Testis (tissue), 2 donors: ENCODE measurements at regions not wholly inside any gene's neighbourhood (a gene's known extent, or its start where the extent isn't known, plus 50 kb on each side); places are given as distances from the start of the nearest gene placed in this dataset.

ENCODE experiments used
- DNase-seq: peaks from one replicate; pipeline ENCODE4 v3.0.0-alpha.2; 2019
- H3K27ac ChIP-seq, 2 donors: fragments of 200-600 bp; sonication (generic); one replicate each; pipeline ENCODE4 v1.5.1; 2019
- H3K27me3 ChIP-seq: fragments of 200-600 bp; sonication (generic); one replicate; pipeline ENCODE4 v1.5.1; 2019
- H3K36me3 ChIP-seq: fragments of 200-600 bp; sonication (generic); one replicate; pipeline ENCODE4 v1.5.1; 2017; ENCODE audit warnings: low read depth; ENCODE audit errors: missing control alignments
- H3K4me1 ChIP-seq: fragments of 200-600 bp; sonication (generic); one replicate; pipeline ENCODE4 v1.5.1; 2019
- H3K4me3 ChIP-seq, 2 donors: fragments of 200-600 bp; sonication (generic); one replicate each; pipeline ENCODE4 v1.5.1; 2017 to 2019
- H3K9me3 ChIP-seq: fragments of 200-600 bp; sonication (generic); one replicate; pipeline ENCODE4 v1.5.1; 2017
- POLR2A ChIP-seq: fragments of 450-650 bp; IDR thresholded peaks from one replicate; pipeline ENCODE4 v1.6.1; 2017; ENCODE audit warnings: antibody characterized with exemption, mild to moderate bottlenecking, moderate library complexity
- WGBS, 2 donors: methylation state at CpG; one replicate each; pipeline ENCODE4 v1.1.5; 2018; 5-methylcytosine and 5-hydroxymethylcytosine counted together
- intact Hi-C: fragments of 100-400 bp; cut with DNase I; formaldehyde crosslinking; loops from one replicate; pipeline ENCODE4 v1.15.1; 2023; ENCODE audit warnings: low total_unique reads
- TF ChIP-seq, protein P1 (sequence below), 3 experiments: fragments of 450-650 bp in 2 of 3; fragments of 200-600 bp in 1 of 3; sonication (generic) in 1 of 3; IDR thresholded peaks; one replicate each; pipeline ENCODE4 v1.5.1; 2016 to 2019; ENCODE audit warnings: antibody characterized with exemption in 3 of 3, mild to moderate bottlenecking in 2 of 3, moderate library complexity in 1 of 3

DNA sequence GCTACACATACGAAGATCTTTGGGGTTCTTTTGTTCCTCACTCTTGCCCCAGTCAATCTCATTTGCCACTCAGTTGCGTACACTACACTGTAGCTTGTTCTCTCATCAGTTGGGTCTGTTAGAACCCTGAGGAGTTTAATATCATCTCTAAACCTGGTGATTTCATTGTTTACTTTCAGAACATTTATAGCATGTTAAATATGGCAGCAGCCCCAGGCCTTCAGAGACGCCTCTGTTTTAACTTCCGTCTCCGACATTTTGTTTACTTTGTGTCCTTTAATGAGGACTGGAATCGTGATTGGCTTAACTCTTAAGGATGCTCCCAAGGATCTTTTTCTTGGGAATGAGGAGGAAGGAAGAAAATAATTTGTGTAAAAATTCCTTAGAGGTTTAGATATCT lies 510.1 kb downstream of the NR2F1-AS1 start:
- Histone ChIP-seq H3K9me3 (no peaks in the 10 kb centered on the region), H3K36me3 (no peaks in the 10 kb centered on the region), H3K4me1 (no peaks in the 10 kb centered on the region), H3K27ac (no peak overlapping the region), H3K27me3 (no peaks in the 10 kb centered on the region), H3K4me3 (no peak overlapping the region)
- TF ChIP-seq POLR2A, result no peak
- TF ChIP-seq, protein P1, sequence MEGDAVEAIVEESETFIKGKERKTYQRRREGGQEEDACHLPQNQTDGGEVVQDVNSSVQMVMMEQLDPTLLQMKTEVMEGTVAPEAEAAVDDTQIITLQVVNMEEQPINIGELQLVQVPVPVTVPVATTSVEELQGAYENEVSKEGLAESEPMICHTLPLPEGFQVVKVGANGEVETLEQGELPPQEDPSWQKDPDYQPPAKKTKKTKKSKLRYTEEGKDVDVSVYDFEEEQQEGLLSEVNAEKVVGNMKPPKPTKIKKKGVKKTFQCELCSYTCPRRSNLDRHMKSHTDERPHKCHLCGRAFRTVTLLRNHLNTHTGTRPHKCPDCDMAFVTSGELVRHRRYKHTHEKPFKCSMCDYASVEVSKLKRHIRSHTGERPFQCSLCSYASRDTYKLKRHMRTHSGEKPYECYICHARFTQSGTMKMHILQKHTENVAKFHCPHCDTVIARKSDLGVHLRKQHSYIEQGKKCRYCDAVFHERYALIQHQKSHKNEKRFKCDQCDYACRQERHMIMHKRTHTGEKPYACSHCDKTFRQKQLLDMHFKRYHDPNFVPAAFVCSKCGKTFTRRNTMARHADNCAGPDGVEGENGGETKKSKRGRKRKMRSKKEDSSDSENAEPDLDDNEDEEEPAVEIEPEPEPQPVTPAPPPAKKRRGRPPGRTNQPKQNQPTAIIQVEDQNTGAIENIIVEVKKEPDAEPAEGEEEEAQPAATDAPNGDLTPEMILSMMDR (IDR thresholded peaks at IDR 0.05), result no peak
- intact Hi-C loops, result no loop called here
- 72 to 74% methylated on average over 6 of the region's 6 CpGs for WGBS, 2 donors
- DNase-seq, result no peak

- Histone ChIP-seq H3K27me3 (no peaks in the 10 kb centered on the region), H3K27ac (no peak overlapping the region), H3K9me3 (no peaks in the 10 kb centered on the region), H3K4me3 (no peak overlapping the region), H3K36me3 (no peaks in the 10 kb centered on the region), H3K4me1 (no peaks in the 10 kb centered on the region)
- intact Hi-C loops, result no loop called here
- TF ChIP-seq POLR2A, result no peak
- TF ChIP-seq, protein P1 (IDR thresholded peaks at IDR 0.05), result no peak
- WGBS, 2 donors, result 88 to 97% methylated on average over 2 of the region's 2 CpGs
- DNase-seq, result no peak
Measured at GRCh38 chr5:93069276-93069675, 511.7 kb downstream of the NR2F1-AS1 start.

DNA sequence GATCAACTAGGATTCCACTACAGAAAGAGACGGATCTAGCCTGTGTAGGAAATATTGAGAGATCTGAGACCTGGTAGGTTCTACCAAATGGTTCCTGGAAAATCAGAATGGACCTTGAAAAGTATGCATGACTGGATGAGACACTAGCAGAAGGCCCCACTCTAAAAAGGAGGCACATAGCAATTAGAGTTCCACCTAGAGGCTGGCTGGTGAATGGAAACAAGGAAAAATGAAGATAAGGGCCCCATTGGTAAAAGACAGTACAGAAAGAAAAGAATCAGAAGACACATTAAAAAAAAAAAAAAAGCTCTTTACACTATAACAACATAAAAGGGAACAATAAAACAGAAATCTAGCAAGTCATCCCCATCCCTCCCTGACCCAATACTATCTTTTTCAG lies 518.5 kb downstream of the NR2F1-AS1 start:
- DNase-seq, result no peak
- Histone ChIP-seq H3K4me3 (no peak overlapping the region), H3K9me3 (no peaks in the 10 kb centered on the region), H3K36me3 (no peaks in the 10 kb centered on the region), H3K27ac (no peak overlapping the region), H3K4me1 (no peaks in the 10 kb centered on the region), H3K27me3 (no peaks in the 10 kb centered on the region)
- intact Hi-C loops, result no loop called here
- TF ChIP-seq POLR2A, result no peak
- TF ChIP-seq, protein P1 (IDR thresholded peaks at IDR 0.05), result no peak
- WGBS, 2 donors, result 90 to 96% methylated on average over 1 of the region's 1 CpG

DNA sequence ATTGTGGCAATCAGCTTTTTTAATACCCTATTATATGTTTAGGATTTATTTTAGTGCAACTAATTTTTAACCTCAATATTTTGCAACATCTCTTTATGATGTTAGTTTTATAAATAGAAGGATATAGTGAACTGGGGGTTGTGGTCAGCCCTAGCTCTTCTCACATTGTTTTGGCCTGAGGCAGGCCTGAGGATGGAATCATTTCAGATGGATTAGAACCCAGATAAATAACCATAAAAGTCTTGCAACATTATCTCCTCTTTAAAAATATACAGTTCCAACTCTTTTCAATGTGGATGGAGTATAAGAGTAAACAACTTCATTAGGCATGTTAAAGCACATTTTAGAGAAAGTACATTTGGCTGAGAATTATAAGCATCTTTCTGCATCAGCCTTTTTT lies 522.7 kb downstream of the NR2F1-AS1 start:
- Histone ChIP-seq H3K4me1 (no peaks in the 10 kb centered on the region), H3K9me3 (no peaks in the 10 kb centered on the region), H3K4me3 (no peak overlapping the region), H3K27me3 (no peaks in the 10 kb centered on the region), H3K27ac (no peak overlapping the region), H3K36me3 (no peaks in the 10 kb centered on the region)
- TF ChIP-seq, protein P1 (IDR thresholded peaks at IDR 0.05), result no peak
- no peak for TF ChIP-seq POLR2A
- DNase-seq, result no peak
- intact Hi-C loops, result no loop called here

DNA sequence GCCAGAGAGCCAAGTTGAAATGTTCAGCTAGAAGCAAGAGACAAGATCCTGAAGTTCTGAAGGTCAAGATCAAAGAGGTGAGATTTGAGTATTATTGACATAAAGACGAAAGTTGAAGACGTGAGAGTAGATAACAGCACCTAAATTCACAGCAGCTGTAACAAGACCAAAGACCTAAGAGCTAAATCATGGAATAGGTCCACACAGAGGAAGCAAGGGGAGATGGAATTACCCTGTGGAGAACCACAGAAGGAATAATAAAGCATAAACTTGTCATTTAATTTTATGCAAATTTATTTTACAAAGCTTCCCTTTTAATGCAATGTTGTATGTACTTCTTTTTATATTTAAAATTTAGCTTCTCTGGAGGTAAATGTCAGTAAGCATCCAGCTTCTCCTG lies 523.7 kb downstream of the NR2F1-AS1 start:
- no peak for DNase-seq
- intact Hi-C loops, result no loop called here
- no peak for TF ChIP-seq POLR2A
- TF ChIP-seq, protein P1 (IDR thresholded peaks at IDR 0.05), result no peak
- Histone ChIP-seq H3K9me3 (no peaks in the 10 kb centered on the region), H3K4me3 (no peak overlapping the region), H3K36me3 (no peaks in the 10 kb centered on the region), H3K4me1 (no peaks in the 10 kb centered on the region), H3K27ac (no peak overlapping the region), H3K27me3 (no peaks in the 10 kb centered on the region)
- WGBS, 2 donors, result 61 to 73% methylated on average over 2 of the region's 2 CpGs
